ENCODE measurements at regions not wholly inside any gene's neighbourhood (a gene's known extent, or its start where the extent isn't known, plus 50 kb on each side); places are given as distances from the start of the nearest gene placed in this dataset.
"Not testable (repeated sequence)": the region's sequence is repeated elsewhere in the genome, so short reads cannot be mapped to it uniquely, and the experiment has no call there.

GRCh38 chr18:14963246-14963645, 215.3 kb downstream of the ANKRD30B start:
- no peaks in the 10 kb centered on the region for H3K9me3 Mint-ChIP-seq (ENCODE audit: low read depth)
- no peak overlapping the region for H3K27ac Mint-ChIP-seq
- peaks cover 2% of the 10 kb centered on the region for H3K27me3 Mint-ChIP-seq
- H3K36me3 Mint-ChIP-seq = no peaks in the 10 kb centered on the region
- no peak overlapping the region for H3K4me3 Mint-ChIP-seq
- no peaks in the 10 kb centered on the region for H3K4me1 Mint-ChIP-seq (ENCODE audit: low read depth)

- Mint-ChIP-seq H3K4me1 (ENCODE audit: low read depth) (no peaks in the 10 kb centered on the region), H3K36me3 (no peaks in the 10 kb centered on the region), H3K9me3 (ENCODE audit: low read depth) (no peaks in the 10 kb centered on the region), H3K27me3 (peaks cover 2% of the 10 kb centered on the region), H3K27ac (no peak overlapping the region), H3K4me3 (no peak overlapping the region)
Observed at GRCh38 chr18:14964002-14964401, 216.0 kb downstream of the ANKRD30B start.

- Mint-ChIP-seq H3K36me3 (no peaks in the 10 kb centered on the region), H3K4me1 (ENCODE audit: low read depth) (no peaks in the 10 kb centered on the region), H3K4me3 (no peak overlapping the region), H3K27me3 (peaks cover 2% of the 10 kb centered on the region), H3K27ac (no peak overlapping the region), H3K9me3 (ENCODE audit: low read depth) (no peaks in the 10 kb centered on the region)
Observed at GRCh38 chr18:14964406-14964805, 216.4 kb downstream of the ANKRD30B start.

- not testable (repeated sequence) for H3K27me3 Mint-ChIP-seq; H3K4me1 Mint-ChIP-seq (ENCODE audit: low read depth); H3K4me3 Mint-ChIP-seq; H3K9me3 Mint-ChIP-seq (ENCODE audit: low read depth); H3K36me3 Mint-ChIP-seq; H3K27ac Mint-ChIP-seq
Observed at GRCh38 chr18:14964976-14965375, 217.0 kb downstream of the ANKRD30B start.

GRCh38 chr18:14965553-14965952, 217.6 kb downstream of the ANKRD30B start:
- Mint-ChIP-seq H3K4me1 (ENCODE audit: low read depth) (no peaks in the 10 kb centered on the region), H3K27ac (no peak overlapping the region), H3K27me3 (no peaks in the 10 kb centered on the region), H3K36me3 (no peaks in the 10 kb centered on the region), H3K4me3 (no peak overlapping the region), H3K9me3 (ENCODE audit: low read depth) (no peaks in the 10 kb centered on the region)

- not testable (repeated sequence) for H3K4me1 Mint-ChIP-seq (ENCODE audit: low read depth); H3K27me3 Mint-ChIP-seq; H3K36me3 Mint-ChIP-seq; H3K4me3 Mint-ChIP-seq; H3K27ac Mint-ChIP-seq; H3K9me3 Mint-ChIP-seq (ENCODE audit: low read depth)
Observed at GRCh38 chr18:14967246-14967645, 219.3 kb downstream of the ANKRD30B start.

- H3K9me3 Mint-ChIP-seq (ENCODE audit: low read depth) = no peaks in the 10 kb centered on the region
- H3K36me3 Mint-ChIP-seq = no peaks in the 10 kb centered on the region
- H3K27me3 Mint-ChIP-seq = no peaks in the 10 kb centered on the region
- no peak overlapping the region for H3K27ac Mint-ChIP-seq
- no peak overlapping the region for H3K4me3 Mint-ChIP-seq
- H3K4me1 Mint-ChIP-seq (ENCODE audit: low read depth) = no peaks in the 10 kb centered on the region
Observed at GRCh38 chr18:14969500-14969899, 221.5 kb downstream of the ANKRD30B start.

- no peaks in the 10 kb centered on the region for H3K9me3 Mint-ChIP-seq (ENCODE audit: low read depth)
- no peaks in the 10 kb centered on the region for H3K4me1 Mint-ChIP-seq (ENCODE audit: low read depth)
- H3K27ac Mint-ChIP-seq = no peak overlapping the region
- H3K36me3 Mint-ChIP-seq = no peaks in the 10 kb centered on the region
- H3K27me3 Mint-ChIP-seq = no peaks in the 10 kb centered on the region
- H3K4me3 Mint-ChIP-seq = no peak overlapping the region
Observed at GRCh38 chr18:14970027-14970426, 222.1 kb downstream of the ANKRD30B start.

GRCh38 chr18:14971461-14972185, 223.7 kb downstream of the ANKRD30B start:
- Mint-ChIP-seq H3K36me3 (no peaks in the 10 kb centered on the region), H3K27ac (no peak overlapping the region), H3K27me3 (no peaks in the 10 kb centered on the region), H3K4me3 (no peak overlapping the region), H3K4me1 (ENCODE audit: low read depth) (no peaks in the 10 kb centered on the region), H3K9me3 (ENCODE audit: low read depth) (no peaks in the 10 kb centered on the region)

- not testable (repeated sequence) for H3K36me3 Mint-ChIP-seq; H3K27ac Mint-ChIP-seq; H3K9me3 Mint-ChIP-seq (ENCODE audit: low read depth); H3K4me3 Mint-ChIP-seq; H3K4me1 Mint-ChIP-seq (ENCODE audit: low read depth); H3K27me3 Mint-ChIP-seq
Observed at GRCh38 chr18:14973421-14973820, 225.4 kb downstream of the ANKRD30B start.

GRCh38 chr18:14974088-14974487, 226.1 kb downstream of the ANKRD30B start:
- Mint-ChIP-seq H3K36me3 (no peaks in the 10 kb centered on the region), H3K9me3 (ENCODE audit: low read depth) (no peaks in the 10 kb centered on the region), H3K27me3 (peaks cover 2% of the 10 kb centered on the region), H3K27ac (no peak overlapping the region), H3K4me1 (ENCODE audit: low read depth) (no peaks in the 10 kb centered on the region), H3K4me3 (no peak overlapping the region)

- H3K4me3 Mint-ChIP-seq = no peak overlapping the region
- no peaks in the 10 kb centered on the region for H3K4me1 Mint-ChIP-seq (ENCODE audit: low read depth)
- H3K27me3 Mint-ChIP-seq = peaks cover 2% of the 10 kb centered on the region
- H3K36me3 Mint-ChIP-seq = no peaks in the 10 kb centered on the region
- no peaks in the 10 kb centered on the region for H3K9me3 Mint-ChIP-seq (ENCODE audit: low read depth)
- H3K27ac Mint-ChIP-seq = no peak overlapping the region
Observed at GRCh38 chr18:14974576-14974975, 226.6 kb downstream of the ANKRD30B start.

GRCh38 chr18:14975431-14975830, 227.5 kb downstream of the ANKRD30B start:
- Mint-ChIP-seq H3K9me3 (ENCODE audit: low read depth) (no peaks in the 10 kb centered on the region), H3K36me3 (no peaks in the 10 kb centered on the region), H3K4me3 (no peak overlapping the region), H3K27me3 (peaks cover 2% of the 10 kb centered on the region), H3K27ac (no peak overlapping the region), H3K4me1 (ENCODE audit: low read depth) (no peaks in the 10 kb centered on the region)

- H3K36me3 Mint-ChIP-seq = no peaks in the 10 kb centered on the region
- peaks cover 2% of the 10 kb centered on the region for H3K27me3 Mint-ChIP-seq
- no peak overlapping the region for H3K4me3 Mint-ChIP-seq
- H3K27ac Mint-ChIP-seq = no peak overlapping the region
- H3K4me1 Mint-ChIP-seq (ENCODE audit: low read depth) = no peaks in the 10 kb centered on the region
- H3K9me3 Mint-ChIP-seq (ENCODE audit: low read depth) = no peaks in the 10 kb centered on the region
Observed at GRCh38 chr18:14976736-14977430, 228.9 kb downstream of the ANKRD30B start.

- Mint-ChIP-seq H3K9me3 (ENCODE audit: low read depth) (no peaks in the 10 kb centered on the region), H3K4me3 (no peak overlapping the region), H3K27me3 (peaks cover 2% of the 10 kb centered on the region), H3K4me1 (ENCODE audit: low read depth) (no peaks in the 10 kb centered on the region), H3K36me3 (no peaks in the 10 kb centered on the region), H3K27ac (no peak overlapping the region)
Observed at GRCh38 chr18:14978191-14978590, 230.2 kb downstream of the ANKRD30B start.

All from activated naive CD8-positive, alpha-beta T cell (primary cell).